HG02588 (cell line): ENCODE measurements at regions not wholly inside any gene's neighbourhood (a gene's known extent, or its start where the extent isn't known, plus 50 kb on each side); places are given as distances from the start of the nearest gene placed in this dataset.

Experiments
- ATAC-seq: cut with Tn5 transposase; IDR thresholded peaks from one replicate; pipeline ENCODE4 v1.9.1; 2021; ENCODE audit warnings: mild to moderate bottlenecking, moderate library complexity; ENCODE audit not compliant: unreplicated experiment

DNA sequence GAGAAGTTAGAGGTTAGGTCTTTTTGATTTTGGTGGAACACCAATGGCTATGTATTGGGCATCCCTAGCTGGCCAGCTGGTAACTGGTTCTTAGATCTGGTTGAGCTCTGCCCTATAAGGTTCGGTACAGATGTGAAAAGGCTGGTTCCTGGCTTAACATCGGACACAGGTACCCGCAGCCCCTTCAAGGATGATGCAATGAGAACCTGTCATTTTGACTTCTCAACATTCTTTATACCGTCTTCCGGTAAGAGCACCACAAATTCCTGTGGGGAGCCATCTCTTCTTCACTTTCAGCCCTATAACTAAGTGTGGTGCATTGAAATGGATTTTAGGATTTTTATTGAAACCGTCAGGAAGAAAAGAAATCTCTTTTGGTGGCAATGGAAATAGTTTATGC is 222.8 kb downstream of the ADAMTS9 start:
- ATAC-seq, result no peak

DNA sequence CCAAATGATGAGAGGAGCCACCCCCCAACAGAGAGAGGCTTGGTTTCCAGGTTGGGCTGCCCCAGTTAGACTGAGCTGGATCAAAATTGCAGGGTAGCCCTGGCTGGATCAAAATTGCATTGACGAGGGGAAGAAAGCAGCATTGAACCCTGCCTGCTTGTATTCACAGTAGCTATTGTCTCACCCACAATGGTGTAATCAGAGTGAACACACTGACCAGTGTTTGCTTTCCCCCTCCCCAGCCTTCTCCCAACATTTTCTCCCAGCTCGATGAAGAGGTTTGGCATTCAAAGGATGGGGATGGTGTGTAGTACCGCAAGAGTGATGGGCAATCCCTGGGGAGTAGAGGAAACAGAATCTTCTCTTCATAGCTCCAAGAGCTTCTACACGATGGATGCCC is 223.8 kb downstream of the ADAMTS9 start:
- no peak for ATAC-seq

DNA sequence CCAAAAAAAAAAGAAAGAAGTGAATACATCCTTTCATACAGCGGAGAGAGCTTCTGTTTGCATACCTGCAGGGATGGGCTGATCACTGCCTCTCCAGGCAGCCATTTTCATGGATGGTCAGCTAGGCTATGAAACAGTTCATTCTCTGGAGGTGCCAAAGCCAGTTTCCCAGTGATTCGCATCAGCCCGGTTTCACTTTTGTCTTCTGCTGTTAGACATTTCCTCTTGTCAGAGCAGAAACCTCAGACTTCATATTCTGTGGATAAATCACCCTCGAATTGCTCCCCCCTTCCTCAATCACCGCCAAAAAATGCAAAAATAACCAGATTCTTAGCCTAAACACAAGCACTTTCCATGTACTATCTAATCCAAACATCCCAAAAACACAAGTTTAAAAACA is 225.6 kb downstream of the ADAMTS9 start:
- ATAC-seq, result no peak

DNA sequence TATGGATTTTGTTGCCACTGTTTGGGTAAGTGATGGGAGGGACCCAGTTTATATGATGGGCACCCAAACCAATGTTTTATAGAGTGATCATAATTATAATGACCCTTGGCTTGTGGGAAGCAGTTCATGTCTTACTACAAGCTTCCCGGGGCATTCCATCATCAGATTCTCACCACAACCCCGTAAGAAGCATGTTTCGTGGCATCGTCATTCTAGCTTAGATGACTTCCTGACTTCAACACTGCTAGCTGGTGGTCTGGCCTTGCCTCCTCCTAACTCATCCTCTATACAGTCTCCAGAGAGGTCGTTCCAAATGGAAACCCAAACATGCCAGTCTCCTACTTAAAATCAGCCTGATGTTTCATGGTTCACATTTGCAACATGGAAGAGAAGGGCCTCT is 226.9 kb downstream of the ADAMTS9 start:
- ATAC-seq, result no peak

DNA sequence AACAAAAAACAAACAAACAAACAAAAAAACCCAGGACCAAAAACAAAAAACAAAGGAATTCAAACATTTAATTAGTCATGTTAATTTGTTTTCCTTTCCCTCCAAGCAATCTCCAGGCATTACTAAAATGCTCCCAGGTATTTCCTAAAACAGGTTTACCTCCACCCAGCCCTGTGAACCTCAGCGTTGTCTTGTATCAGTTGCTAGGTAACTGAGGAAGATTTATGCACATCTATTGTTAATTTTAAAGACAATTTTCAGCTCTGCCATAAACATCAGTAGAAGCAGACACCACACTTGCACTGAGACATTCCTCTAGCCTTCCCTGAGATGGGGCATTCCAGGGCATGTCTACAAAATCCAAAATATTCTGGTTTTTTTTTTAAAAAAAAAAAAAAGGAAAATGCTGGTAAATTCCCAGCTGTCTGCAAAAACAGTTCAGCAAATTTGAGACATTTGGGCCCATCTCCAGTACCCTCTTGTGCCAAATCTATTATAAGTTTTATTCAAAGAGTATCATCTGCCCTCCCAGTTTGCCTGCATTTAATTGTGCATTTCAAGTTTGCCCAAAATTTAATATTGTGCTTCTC is 227.6 kb downstream of the ADAMTS9 start:
- ATAC-seq, result no peak

DNA sequence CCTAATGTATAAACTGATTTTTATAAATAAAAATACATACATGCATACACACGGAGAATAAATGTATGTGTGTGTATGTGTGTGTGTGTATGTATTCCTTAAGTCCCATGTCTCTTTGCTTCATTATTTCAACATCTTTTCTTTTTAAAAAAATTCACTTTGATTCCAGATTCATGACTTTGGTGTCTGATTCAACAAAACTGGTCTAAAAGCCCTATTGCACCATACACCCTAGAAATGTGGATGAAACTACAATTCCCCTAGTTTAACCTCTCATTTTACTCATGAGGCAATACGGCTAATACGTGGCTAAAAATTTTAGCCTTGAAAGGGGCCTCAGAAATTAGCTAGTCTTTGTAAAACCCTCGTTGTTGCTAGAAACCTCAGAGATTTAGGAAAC is 228.1 kb downstream of the ADAMTS9 start:
- no peak for ATAC-seq

DNA sequence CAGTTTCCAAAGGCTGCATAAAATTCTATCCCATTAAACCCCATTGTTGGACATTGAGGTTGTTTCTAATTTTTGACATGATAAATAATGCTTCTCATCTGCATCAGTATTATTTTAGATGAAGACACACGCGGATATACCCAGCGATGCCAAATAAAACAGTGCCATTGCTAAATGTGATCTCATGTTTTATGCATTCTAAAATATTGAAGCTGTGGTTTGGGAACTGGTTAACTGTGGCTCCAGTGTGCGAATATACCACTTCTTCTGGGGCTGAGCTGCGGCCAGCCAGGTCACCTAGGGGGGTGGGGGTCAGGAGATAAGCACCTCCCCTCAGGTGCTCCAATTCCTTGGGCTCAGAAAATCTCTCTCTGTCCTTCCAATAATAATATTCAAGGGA is 230.0 kb downstream of the ADAMTS9 start:
- no peak for ATAC-seq

DNA sequence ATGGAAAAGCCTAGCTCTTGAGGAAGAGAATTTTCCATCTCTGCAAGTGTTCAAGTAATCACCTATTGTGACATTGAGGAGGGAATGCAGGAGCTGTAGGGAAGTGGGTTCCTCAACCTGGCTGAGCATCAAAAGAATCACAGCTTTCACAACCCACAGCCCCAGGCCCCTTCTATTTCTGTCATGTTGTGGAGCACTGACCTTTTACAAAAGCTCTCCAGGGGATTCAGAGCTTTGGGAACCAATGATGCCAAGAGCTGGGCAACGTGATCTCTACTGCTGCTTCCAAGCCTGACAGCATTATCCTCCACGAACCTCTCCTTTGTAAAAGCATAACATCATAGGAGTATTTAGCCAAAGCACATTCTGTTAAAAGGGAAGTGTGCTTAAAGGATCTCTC is 231.1 kb downstream of the ADAMTS9 start:
- no peak for ATAC-seq

DNA sequence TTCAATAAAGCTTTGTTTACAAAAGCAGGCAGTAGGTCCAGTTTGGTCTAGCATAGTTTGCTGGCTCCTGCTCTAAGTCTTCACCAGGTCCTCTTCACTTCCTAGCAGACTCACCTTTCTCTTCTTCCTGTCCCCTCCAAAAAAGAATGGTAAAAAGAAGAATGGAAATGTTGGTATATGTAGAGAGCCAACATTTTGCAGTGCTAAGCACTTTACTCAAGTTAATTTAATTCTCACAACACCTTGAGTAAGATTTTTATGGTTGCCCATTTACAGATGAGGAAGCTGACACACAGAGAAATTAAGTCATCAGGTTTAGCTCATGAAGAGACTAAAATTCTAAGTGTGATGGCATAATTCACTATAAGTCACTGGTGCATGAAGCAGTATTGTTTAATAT is 230.1 kb upstream of the PRICKLE2 start:
- no peak for ATAC-seq

DNA sequence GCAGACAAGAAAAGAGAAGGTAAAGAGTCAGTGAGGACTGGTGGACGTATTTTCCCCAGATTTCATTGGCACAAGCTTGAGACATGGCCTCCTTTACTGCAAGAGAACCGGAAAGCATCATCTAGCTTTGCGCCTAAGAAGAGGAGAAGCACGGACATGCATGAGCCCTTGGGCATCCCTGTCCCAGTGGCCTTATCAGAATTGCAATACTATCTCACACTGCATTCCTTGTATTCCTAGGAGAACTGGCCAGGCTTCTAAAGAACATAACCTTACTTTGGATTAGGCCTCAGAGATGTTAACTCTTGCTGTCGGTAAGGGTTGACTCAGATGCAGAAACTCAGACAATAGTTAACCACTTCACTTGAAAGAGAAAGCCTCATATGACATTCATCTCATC is 229.5 kb upstream of the PRICKLE2 start:
- ATAC-seq, result no peak

DNA sequence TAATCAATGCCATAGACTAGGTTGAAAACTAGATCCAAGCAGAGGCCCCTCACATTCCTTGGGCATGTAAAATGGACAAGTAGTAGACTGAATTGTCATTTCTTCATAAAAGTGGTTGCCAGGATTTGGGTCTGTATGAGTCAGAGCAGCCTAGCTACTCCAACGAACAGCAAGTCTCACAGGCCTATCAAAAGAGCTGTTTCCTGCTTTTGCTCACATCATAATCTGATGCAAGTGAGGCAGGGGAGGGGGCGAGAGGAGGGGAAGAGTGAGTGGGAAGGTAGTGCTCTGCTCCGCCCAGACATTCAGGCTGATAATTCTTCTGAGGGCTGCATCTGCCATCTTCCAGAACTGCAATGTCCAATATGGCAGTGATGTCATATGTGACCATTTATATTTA is 228.9 kb upstream of the PRICKLE2 start:
- no peak for ATAC-seq

DNA sequence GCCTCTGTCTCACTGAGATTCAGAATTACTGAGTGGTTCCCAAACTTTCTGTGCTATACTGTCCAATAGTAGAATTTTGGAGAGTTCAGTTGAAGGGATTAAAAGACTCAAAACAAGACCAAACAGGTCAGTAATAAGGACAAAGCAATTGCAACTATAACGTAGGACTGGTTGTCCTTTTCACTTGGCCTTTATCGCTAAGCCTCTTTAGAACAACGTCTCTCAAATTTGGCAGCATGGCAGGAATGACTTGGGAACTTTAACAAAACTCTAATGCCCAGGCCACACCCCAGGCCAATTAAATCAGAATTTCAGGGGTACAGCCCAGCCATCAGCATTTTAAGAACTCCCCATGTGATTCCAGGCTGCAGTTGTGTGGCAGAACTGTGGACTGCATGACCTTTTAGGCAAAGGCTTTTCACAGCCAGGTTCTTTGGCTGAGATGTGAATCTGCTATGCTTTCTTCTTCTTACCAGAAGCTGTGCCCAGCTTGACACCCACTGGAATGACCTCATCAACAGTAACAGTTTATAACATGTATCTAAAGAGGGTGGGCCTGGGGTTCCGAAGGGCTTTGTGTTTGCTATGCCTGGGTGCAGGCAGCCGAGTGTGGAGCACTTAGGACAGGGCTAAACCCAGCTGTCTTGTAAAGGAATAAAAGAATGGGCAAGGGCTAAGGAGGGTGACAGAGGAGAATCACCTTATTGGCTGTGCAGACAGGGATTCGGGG is 226.2 kb upstream of the PRICKLE2 start:
- ATAC-seq, result no peak

DNA sequence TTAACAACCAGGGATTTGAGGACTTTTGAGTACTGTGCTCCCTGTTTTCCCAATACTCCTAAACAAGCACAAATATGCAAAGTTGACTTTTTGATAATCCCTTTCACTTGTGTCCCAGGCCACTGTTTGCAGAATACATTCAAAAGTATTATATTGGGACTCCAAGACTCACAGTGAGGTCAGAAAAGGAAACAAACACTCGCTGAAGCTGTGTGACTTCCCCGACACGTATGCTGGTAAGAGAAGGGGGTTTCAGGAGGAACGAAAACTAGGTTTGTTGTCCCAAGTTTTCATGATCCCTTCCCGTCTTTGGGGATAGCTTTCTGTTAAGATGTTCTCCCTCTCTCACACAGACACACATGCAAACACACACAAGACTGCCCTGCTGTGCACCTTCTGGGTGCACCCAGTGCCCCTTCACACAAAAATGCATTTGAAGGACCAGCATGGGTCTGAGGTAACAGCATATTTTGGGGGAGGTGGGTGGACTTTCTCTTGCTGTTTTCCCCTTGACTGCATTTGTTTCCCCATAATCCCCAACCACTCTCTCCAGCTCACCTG is 225.2 kb upstream of the PRICKLE2 start:
- ATAC-seq, result no peak

DNA sequence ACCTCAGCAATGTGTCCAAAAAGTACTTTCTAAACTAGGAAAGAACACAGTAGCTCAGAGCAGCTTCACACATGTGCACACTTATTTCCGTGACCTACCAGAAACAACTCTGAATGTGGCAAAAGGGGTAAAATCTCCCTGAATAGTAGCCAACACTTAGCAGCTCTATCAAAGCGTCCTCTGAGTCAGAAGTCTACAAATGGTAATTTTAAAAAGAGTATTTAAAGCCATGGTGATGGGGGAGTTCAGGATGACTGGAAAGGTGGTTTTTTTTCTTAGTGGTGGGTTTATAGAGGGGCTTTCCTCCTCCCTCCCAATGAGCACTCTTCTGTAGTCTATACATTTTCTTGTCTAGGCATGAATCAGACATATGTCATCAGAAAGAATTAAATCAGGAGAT is 223.8 kb upstream of the PRICKLE2 start:
- peak; percentile 50 for ATAC-seq

DNA sequence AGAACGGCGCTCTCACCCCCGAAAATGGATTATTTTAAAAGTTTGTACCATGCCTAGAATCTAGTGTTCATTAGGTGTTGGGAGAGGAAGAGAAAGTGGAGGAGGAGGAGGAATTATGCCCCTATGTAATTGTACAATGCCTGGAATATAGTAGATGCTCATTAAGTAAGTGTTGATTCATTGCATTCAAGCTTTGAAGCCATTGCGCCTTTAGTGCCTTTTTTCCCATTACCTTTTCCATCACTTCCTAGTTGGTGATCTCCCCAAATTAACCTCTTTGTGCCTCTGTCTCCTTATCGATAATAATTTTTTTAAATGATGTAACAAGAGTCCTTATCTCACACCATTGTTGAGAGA is 220.7 kb upstream of the PRICKLE2 start:
- ATAC-seq, result no peak

DNA sequence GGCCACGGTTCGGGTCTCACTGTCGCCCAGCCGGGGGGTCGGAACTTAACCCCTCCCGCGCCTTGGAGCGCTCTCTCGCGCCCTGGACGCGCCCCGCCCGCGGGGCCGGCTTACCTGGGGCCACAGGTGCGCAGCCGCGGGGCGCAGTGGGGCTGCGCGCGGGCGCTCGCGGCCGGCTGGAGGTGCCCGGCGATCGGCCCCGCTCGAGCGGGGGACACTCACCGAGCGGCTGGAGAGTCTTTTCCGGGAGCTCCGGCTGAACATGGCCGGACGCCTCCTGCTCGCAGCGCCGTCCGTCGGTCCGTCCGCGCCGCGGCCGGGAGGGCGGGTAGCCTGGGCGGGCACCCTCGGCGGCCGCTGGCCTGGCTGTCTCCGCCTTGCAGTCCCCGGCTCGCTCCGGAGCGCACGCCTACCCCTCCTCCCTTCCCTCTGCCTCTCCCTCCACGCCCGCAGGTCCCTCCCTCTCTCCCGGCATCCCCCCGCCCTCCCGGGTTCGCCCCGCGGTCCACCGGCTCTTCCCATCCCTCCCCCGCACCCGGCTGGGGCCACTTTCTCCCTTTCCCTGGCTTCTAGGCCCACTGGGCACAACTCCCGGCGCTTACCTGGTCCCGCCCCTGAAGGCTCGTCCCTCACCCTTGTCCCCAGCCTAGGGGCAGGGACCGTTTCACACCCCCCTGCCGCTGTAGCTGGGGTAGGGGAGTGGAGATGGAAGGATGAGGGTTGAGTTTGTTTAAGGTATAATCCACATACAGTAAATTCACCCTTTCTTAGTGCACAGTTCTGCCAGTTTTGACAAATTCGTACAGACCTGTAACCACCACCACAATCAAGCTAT is 220.1 kb upstream of the PRICKLE2 start:
- no peak for ATAC-seq

DNA sequence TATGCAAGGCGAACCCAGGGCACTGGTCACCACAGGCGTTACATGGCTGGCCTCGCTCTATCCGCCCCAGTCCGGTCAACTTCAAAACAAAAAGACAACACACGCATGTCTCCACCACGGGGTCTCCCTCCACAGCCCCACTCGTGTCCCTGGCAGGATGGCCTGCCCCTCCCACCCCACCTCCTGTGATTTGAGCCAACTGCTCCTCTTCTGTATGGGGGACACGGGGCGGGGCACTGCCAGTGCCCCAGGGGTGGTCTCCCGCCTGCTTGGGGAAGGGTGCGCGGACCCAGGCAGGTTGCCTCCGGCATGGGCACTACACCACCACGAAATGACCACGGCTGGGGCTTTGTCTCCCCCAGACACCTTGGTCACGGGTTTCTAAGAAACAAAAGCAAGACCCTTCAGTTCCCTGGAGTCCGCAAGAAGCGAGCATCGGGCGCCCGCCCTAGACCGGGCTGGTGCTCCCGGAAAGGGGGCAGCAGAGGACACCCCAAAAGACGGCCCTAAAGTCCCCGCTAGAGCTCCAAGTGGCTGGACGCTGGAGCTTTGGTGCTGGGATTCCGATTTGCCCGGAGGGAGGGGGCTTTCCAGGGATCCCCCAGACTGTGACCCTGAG is 219.3 kb upstream of the PRICKLE2 start:
- ATAC-seq, result no peak

DNA sequence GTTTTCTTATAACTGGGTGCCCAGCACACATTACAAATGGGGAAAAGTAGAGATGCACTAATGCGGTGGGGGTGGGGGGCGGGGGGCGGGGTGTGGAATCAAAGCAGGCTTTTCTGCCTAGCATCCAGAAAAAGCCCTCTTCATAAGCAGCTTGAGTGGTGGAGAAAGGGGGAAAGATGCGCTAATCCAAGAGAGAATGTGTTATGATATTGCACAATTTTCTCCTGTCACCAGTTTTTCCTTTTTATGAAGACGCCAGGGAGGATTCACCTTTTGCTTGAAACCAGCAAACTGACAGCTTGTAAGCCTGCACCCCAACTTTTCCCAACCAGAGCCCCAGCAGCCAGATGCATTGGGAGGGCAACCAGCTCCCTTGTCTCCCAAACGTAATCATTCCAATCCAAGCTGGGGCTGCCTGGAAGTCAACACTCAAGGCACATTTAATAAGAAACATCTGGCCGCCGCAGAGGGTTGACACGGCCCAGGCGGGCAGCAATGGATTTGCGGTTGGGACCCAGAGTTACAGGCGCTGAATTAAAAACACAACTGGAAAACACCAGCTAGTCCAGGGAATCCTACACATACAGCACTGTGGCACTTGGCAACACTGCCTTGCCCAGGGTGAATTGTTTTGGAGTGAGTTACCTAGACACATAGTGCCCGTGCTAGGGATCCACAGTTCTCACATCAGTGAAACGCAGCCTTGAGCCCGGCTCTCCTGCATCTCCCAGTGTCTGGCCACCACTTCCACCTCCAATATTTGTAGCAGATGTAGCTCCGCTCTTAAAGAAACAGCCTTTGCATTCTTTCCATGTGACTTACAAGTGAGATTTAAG is 218.5 kb upstream of the PRICKLE2 start:
- ATAC-seq, result no peak

DNA sequence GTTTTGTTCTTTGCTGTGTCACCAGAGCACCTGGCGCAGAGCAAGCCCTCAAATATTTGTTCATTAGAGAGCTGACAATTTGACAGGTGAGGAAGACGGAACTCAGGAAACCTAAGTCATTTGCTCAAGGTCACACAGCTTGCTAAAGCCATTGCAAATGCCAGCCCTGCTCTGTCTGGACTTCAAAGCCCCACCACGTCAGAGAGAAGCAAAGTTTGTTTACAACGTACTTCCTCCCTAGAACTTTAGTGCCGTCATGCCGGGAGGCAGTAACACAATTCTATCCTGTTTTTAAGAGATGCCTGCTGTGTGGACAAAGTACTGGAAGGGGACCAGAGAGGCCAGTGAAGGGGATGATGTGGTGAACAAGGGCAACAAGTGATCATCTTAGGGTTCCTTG is 216.6 kb upstream of the PRICKLE2 start:
- no peak for ATAC-seq

DNA sequence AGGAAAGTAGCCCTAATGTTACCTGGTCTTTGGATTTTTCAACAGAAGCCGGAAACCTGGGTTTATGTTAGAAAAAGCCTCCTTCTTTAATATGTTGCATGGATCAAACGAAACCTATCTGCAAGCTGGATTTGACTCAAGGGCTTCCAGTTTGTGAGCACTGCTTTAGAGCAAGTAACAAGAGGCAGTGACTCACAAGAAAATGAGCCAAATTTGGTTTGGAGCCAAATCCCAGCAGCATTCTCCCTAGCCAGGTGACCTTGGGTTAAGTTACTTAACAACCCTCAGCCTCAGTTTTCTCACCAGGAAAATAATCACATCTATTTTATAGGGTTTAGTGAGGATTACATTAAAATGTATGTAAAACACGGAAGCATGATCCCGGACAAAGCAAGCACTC is 215.2 kb upstream of the PRICKLE2 start:
- no peak for ATAC-seq

DNA sequence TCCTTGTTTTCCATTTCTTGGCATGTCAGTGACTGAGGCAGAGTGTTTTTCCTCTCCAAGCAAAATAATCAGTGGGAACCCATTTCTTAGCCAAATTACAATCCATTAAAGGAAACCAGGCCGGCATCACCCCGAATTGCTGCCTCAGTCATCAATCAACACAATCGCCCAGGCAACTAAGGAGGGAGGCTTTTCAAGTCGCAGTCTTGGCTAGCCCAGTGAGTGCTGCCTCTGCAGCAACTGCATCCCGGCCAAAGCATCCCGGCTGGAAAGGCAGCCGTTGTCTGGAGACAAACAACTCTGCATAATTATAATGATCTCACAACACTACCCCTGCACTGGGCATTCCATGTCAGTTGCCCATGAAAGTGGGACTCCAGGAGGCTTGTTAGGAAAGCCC is 213.5 kb upstream of the PRICKLE2 start:
- ATAC-seq, result no peak
